SK-N-SH (cell line): ENCODE measurements at regions not wholly inside any gene's neighbourhood (a gene's known extent, or its start where the extent isn't known, plus 50 kb on each side); places are given as distances from the start of the nearest gene placed in this dataset.

Source experiments
- FOSL2 ChIP-seq: IDR thresholded peaks from 2 replicates; pipeline ENCODE4 v1.4.0; 2012; ENCODE audit warnings: low read depth, mild to moderate bottlenecking, moderate library complexity, borderline replicate concordance
- TF ChIP-seq, protein P1 (sequence below): IDR thresholded peaks from 2 replicates; pipeline ENCODE4 v1.6.1; 2012; ENCODE audit warnings: mild to moderate bottlenecking, low read depth, low read length, moderate library complexity

DNA sequence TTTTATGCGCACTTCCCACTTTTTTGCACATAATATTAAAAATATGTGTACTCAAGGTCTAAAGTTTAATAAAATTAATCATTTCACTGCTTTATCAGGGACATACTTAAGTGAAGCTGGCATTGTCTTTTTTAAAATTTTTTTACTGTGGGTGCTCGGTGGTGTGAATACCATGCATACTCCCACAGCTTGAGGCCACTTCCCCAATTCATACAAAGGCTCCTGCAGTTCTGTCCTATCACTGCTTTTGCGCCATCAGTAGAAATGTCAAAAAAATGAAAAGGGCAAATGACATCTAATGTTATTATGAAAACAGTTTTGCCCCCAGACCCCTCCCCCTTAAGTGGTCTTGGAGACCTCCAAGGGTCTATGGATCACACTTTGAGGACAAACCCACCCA, 464.1 kb upstream of the ARID1B start:
- TF ChIP-seq, protein P1, sequence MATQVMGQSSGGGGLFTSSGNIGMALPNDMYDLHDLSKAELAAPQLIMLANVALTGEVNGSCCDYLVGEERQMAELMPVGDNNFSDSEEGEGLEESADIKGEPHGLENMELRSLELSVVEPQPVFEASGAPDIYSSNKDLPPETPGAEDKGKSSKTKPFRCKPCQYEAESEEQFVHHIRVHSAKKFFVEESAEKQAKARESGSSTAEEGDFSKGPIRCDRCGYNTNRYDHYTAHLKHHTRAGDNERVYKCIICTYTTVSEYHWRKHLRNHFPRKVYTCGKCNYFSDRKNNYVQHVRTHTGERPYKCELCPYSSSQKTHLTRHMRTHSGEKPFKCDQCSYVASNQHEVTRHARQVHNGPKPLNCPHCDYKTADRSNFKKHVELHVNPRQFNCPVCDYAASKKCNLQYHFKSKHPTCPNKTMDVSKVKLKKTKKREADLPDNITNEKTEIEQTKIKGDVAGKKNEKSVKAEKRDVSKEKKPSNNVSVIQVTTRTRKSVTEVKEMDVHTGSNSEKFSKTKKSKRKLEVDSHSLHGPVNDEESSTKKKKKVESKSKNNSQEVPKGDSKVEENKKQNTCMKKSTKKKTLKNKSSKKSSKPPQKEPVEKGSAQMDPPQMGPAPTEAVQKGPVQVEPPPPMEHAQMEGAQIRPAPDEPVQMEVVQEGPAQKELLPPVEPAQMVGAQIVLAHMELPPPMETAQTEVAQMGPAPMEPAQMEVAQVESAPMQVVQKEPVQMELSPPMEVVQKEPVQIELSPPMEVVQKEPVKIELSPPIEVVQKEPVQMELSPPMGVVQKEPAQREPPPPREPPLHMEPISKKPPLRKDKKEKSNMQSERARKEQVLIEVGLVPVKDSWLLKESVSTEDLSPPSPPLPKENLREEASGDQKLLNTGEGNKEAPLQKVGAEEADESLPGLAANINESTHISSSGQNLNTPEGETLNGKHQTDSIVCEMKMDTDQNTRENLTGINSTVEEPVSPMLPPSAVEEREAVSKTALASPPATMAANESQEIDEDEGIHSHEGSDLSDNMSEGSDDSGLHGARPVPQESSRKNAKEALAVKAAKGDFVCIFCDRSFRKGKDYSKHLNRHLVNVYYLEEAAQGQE: no peak
- no peak for TF ChIP-seq FOSL2
